ENCODE measurements at regions not wholly inside any gene's neighbourhood (a gene's known extent, or its start where the extent isn't known, plus 50 kb on each side); places are given as distances from the start of the nearest gene placed in this dataset.
"Not testable (repeated sequence)": the region's sequence is repeated elsewhere in the genome, so short reads cannot be mapped to it uniquely, and the experiment has no call there.

- TF ChIP-seq CTCF (IDR thresholded peaks at IDR 0.05; ENCODE audit: low read depth, low read length, poor library complexity, severe bottlenecking); EZH2phosphoT487 (IDR thresholded peaks at IDR 0.05; ENCODE audit: borderline replicate concordance, low read length): not testable (repeated sequence)
Measured at GRCh38 chr17:16885204-16885603, 86.7 kb downstream of the TNFRSF13B start.

Measured in DOHH2 (cell line).